ENCODE measurements at regions not wholly inside any gene's neighbourhood (a gene's known extent, or its start where the extent isn't known, plus 50 kb on each side); places are given as distances from the start of the nearest gene placed in this dataset.

GRCh38 chr16:60491273-60491672 is 1545.0 kb downstream of the CDH8 start:
- Histone ChIP-seq H3K27me3 (replicated peaks; ENCODE audit: insufficient read depth) (no peaks in the 10 kb centered on the region), H3K36me3 (no peaks in the 10 kb centered on the region), H3K9me3 (no peaks in the 10 kb centered on the region), H3K4me3 (no peak overlapping the region), H3K4me1 (replicated peaks) (no peaks in the 10 kb centered on the region), H3K27ac (no peak overlapping the region)
- 63% methylated on average over 3 of the region's 3 CpGs for WGBS
- intact Hi-C loops (cut with DNase I): no loop called here
- no peak for DNase-seq (ENCODE audit: low spot score)
- TF ChIP-seq POLR2A (IDR thresholded peaks at IDR 0.05): no peak

DNA sequence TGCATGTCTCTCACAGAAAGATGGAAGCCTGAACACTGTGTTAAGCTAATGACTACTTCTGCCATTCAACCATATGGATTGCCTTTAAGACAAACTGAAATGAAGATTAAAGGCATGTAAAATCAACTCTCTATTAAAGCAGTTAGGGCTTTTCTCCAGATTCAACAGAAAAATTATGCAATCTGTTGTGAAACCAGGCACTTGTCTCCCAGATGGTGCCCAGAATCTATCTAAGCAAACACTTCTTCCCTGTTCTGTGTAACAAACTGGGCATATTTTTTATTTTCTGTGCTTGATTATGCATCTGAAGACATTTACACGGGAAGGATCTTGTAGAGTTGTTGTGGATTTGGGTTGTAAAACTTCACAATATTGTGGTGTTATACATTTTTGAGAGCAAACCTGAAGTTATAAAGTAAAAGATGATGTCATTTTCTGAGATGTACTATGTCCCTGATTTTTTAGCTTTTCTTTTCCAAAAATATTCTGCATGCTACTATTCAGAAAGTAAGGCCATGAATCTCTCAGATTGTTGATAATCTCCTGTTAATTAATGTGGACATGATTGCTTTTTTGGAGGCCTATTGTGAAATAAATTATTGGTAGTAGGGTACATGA is 1550.3 kb downstream of the CDH8 start:
- DNase-seq (ENCODE audit: low spot score): no peak
- 71% methylated on average over 1 of the region's 1 CpG for WGBS
- no peaks in the 10 kb centered on the region for H3K27me3 ChIP-seq (replicated peaks; ENCODE audit: insufficient read depth)
- no peak overlapping the region for H3K4me3 ChIP-seq
- no peaks in the 10 kb centered on the region for H3K36me3 ChIP-seq
- TF ChIP-seq CTCF (IDR thresholded peaks at IDR 0.05): no peak
- no peak for TF ChIP-seq POLR2A (IDR thresholded peaks at IDR 0.05)
- TF ChIP-seq POLR2AphosphoS5 (IDR thresholded peaks at IDR 0.05): no peak
- H3K27ac ChIP-seq: no peak overlapping the region
- intact Hi-C loops (cut with DNase I): no loop called here
- H3K4me1 ChIP-seq (replicated peaks): no peaks in the 10 kb centered on the region
- no peaks in the 10 kb centered on the region for H3K9me3 ChIP-seq

DNA sequence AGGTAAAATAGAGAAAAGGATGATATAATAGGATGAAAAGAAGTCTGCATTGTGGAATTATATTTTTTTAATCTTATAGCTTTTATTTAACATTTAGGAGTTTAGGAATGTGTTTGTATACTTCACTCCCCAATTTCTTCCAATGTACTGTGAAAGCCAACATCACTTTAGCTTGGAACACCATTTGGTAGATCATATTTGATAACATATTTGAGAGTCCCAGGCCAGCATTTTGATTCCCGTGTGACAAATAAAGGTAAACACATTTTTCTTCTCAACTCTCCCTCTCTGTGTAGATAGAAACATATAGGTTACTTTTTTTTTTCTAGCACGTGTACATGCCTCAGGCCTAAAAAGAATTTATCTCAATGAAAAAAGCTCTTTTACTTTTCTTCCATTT is 1551.3 kb downstream of the CDH8 start:
- Histone ChIP-seq H3K9me3 (no peaks in the 10 kb centered on the region), H3K27ac (no peak overlapping the region), H3K36me3 (no peaks in the 10 kb centered on the region), H3K4me1 (replicated peaks) (no peaks in the 10 kb centered on the region), H3K4me3 (no peak overlapping the region), H3K27me3 (replicated peaks; ENCODE audit: insufficient read depth) (no peaks in the 10 kb centered on the region)
- no peak for TF ChIP-seq CTCF (IDR thresholded peaks at IDR 0.05)
- intact Hi-C loops (cut with DNase I): no loop called here
- no peak for DNase-seq (ENCODE audit: low spot score)
- WGBS: 75% methylated on average over 2 of the region's 2 CpGs

DNA sequence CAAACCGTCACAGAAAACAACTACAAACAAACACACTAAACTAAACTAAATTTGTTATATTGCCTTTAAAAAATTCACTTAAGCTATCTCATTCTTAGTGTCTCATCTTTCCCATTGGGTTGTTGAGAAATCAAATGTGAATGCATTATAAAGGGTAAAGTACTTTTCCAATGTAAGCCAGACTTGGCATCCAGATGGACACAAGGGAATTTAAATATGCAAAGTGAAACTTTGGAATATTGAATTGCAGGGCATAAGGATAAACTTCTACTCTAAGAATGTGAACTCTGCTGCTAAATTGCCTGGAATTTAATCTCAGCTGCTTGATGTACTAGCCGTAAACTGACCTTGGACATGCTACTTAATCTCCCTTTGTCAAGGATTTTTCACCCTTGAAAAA is 1554.6 kb downstream of the CDH8 start:
- 80% methylated on average over 2 of the region's 2 CpGs for WGBS

GRCh38 chr16:60478810-60479209 is 1557.4 kb downstream of the CDH8 start:
- H3K4me1 ChIP-seq (replicated peaks): no peaks in the 10 kb centered on the region
- DNase-seq (ENCODE audit: low spot score): no peak
- no peaks in the 10 kb centered on the region for H3K9me3 ChIP-seq
- no peaks in the 10 kb centered on the region for H3K27me3 ChIP-seq (replicated peaks; ENCODE audit: insufficient read depth)
- WGBS: 97% methylated on average over 1 of the region's 1 CpG
- H3K4me3 ChIP-seq: no peak overlapping the region
- TF ChIP-seq POLR2AphosphoS5 (IDR thresholded peaks at IDR 0.05) (no peak), CTCF (IDR thresholded peaks at IDR 0.05) (no peak), POLR2A (IDR thresholded peaks at IDR 0.05) (no peak)
- intact Hi-C loops (cut with DNase I): no loop called here
- no peak overlapping the region for H3K27ac ChIP-seq
- H3K36me3 ChIP-seq: no peaks in the 10 kb centered on the region

More for the DNA sequence above, 1554.6 kb downstream of the CDH8 start:
- no peak for DNase-seq (ENCODE audit: low spot score)
- Histone ChIP-seq H3K4me1 (replicated peaks) (no peaks in the 10 kb centered on the region), H3K27ac (no peak overlapping the region), H3K36me3 (no peaks in the 10 kb centered on the region), H3K27me3 (replicated peaks; ENCODE audit: insufficient read depth) (no peaks in the 10 kb centered on the region), H3K9me3 (no peaks in the 10 kb centered on the region), H3K4me3 (no peak overlapping the region)
- TF ChIP-seq POLR2AphosphoS5 (IDR thresholded peaks at IDR 0.05) (no peak), CTCF (IDR thresholded peaks at IDR 0.05) (no peak)
- intact Hi-C loops (cut with DNase I): no loop called here

Data from prostate gland (tissue), 2 donors.